GM13977 (cell line): ENCODE measurements at regions not wholly inside any gene's neighbourhood (a gene's known extent, or its start where the extent isn't known, plus 50 kb on each side); places are given as distances from the start of the nearest gene placed in this dataset.

ENCODE experiments used
- DNase-seq: peaks from one replicate; pipeline ENCODE4 v3.0.0; 2012; ENCODE audit warnings: low spot score
- CTCF ChIP-seq: IDR thresholded peaks from 2 replicates; pipeline ENCODE4 v1.5.1; 2012; ENCODE audit warnings: mild to moderate bottlenecking, control low read depth; ENCODE audit not compliant: insufficient read depth; ENCODE audit errors: extremely low read depth, missing control alignments
- in situ Hi-C: fragments of 300-500 bp; cut with MboI; formaldehyde crosslinking; loops from one replicate; pipeline ENCODE4 v1.12.0; 2022; ENCODE audit warnings: low sequenced_read_pairs, low pct_unique_long_range_greater_than_20kb, mixed read lengths, inconsistent platforms; ENCODE audit not compliant: unreplicated experiment

DNA sequence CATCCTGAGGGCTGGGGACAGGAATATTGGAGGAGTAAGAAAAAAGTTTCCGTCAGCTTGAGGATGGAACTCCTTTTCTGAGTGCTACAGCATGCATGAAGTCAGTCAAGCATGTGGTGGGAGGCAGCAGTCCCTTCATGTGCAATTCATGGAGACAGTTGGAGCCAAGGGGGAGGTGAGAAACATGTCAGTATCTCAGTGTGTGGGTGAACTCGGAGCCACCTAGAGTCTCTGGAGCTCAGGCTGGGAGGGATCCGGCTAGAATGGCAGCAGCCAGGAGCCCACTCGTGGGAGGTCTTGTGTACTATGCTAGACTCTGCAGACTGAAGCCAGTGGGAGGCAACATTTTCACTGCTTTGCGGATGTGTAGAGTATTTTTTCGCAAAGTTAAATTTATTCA is 60.3 kb downstream of the AVPR1A start:
- TF ChIP-seq CTCF, result no peak
- in situ Hi-C loops, result no loop called here
- no peak for DNase-seq

- in situ Hi-C loops, result no loop called here
- no peak for TF ChIP-seq CTCF
- DNase-seq, result no peak
These were observed 64.7 kb downstream of the AVPR1A start for GRCh38 chr12:63086149-63086915.

DNA sequence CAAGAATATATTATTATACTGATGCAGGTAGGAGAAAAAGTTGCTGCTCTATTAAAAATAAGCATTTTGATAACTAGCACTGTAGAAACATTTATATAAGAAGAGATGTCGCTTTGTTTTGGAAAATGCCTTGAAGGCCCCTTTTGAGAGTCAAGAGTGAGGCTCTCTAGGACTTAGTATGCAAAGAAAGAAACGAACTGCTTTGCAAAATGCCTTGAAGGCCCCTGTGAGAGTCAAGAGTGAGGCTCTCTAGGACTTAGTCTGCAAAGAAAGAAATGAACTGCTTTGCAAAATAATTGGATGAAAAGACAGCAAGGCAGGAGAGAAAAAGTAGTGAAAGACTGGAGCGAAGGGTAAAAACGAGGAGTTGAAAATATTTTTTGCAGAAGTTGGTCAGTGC is 65.9 kb downstream of the AVPR1A start:
- no peak for DNase-seq
- in situ Hi-C loops, result no loop called here
- no peak for TF ChIP-seq CTCF

DNA sequence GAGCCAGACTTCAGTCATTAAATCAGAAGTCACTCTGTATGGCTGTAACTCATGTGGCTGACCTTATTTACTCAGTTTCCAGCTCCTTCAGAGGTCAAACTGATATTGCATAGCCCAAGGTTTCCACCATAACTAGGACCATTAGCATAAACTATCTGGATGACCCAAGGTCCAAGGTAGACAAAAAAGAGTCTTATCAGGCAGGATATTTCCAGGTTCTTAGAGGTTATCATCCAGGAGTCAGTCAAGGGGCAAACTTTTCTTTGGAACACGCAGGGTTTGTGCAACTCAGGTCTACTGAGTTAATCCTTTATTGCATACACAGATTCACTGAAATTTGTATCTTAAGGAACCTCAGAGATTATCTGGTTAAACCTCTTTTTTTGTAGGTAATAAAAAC is 66.5 kb downstream of the AVPR1A start:
- no peak for TF ChIP-seq CTCF
- in situ Hi-C loops, result no loop called here
- no peak for DNase-seq

- in situ Hi-C loops, result no loop called here
- no peak for DNase-seq
- TF ChIP-seq CTCF, result no peak
These were observed 68.0 kb downstream of the AVPR1A start for GRCh38 chr12:63083046-63083445.

GRCh38 chr12:63079791-63080502 is 71.1 kb downstream of the AVPR1A start:
- no peak for TF ChIP-seq CTCF
- in situ Hi-C loops, result no loop called here
- no peak for DNase-seq
